Stimulated activated CD4-positive, alpha-beta T cell treated with anti-CD3 and anti-CD28 coated beads, TNF-alpha, amount 100 ng/mL, for 1 hour (primary cell): ENCODE measurements at regions not wholly inside any gene's neighbourhood (a gene's known extent, or its start where the extent isn't known, plus 50 kb on each side); places are given as distances from the start of the nearest gene placed in this dataset.

ENCODE experiments used
- DNase-seq, 3 donors: peaks; one replicate each; pipeline ENCODE4 v3.0.0-alpha.2; 2020; ENCODE audit warnings: low read depth in 3 of 3, low spot score in 1 of 3

DNA sequence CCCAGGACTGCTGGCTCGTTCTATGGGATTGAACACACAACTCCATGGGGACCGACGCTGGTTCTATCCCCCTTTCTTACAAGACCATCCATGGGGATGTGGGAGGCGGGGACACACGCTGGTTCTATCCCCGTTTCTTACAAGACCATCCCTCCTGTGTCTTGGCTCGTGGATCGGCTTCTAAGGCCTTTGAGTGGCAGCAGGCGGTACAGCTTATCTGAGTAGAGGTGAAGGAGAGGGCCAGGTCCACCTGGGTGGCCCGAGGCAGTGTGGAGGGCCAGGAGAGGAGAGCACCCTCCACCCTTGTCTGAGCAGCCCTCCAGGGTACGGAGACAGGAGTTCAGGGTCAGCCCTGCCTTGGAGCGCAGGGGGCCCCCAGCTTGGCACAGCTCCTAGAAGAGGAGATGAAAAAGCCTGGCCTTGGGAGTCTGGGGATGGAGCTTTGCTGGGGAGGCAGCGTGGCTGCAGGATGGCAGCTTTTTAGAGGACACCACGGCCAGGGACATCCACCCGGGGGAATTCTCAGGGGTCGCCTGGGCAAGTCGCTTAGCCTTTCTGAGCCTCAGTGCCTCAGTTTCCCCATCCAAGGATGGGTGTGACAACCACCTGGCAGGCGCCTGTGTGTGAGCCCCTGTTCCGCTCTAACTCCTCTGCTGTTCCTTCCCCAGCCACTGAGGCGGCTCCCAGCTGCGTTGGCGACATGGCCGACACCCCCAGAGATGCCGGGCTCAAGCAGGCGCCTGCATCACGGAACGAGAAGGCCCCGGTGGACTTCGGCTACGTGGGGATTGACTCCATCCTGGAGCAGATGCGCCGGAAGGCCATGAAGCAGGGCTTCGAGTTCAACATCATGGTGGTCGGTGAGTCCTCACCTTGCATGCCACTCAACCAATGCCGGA is 341.0 kb downstream of the SEC14L1 start:
- no peak for DNase-seq

DNA sequence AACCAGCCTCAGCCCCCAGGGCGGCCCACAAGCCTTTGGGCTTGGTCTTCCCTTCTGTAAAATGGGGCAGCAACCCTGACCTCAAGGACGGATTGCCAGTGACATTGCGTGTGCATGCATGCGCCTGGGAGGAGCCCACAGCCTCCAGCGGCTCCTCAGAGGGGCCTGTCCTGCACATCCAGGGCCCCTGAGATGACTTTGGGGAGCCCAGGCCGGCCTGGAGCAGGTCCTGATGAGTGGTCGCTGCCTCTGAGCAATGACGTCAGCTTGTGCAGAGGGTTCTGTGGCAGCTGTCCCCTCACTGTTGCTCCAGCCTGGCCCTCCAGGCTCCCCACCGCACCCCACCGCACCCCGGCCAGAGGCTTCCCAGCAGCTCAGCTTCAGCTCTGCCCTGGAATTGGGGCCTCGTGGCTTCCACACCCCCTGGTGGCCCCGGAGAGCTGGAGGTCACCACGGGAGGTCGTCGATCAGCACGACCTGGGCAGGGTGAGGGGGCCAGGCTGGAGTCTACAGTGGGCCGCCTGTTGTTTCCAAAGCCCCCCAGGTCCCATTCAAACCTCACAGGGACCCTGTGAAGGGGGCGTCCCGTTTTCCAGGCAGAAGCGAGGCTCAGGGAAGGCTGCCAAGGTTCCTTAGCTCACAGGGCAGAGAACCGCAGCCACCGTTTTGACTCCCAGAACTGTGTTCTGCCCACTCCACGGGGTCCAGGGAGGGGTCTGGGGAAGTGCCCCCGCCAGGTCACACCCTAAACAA is 341.8 kb downstream of the SEC14L1 start:
- DNase-seq, result no peak

DNA sequence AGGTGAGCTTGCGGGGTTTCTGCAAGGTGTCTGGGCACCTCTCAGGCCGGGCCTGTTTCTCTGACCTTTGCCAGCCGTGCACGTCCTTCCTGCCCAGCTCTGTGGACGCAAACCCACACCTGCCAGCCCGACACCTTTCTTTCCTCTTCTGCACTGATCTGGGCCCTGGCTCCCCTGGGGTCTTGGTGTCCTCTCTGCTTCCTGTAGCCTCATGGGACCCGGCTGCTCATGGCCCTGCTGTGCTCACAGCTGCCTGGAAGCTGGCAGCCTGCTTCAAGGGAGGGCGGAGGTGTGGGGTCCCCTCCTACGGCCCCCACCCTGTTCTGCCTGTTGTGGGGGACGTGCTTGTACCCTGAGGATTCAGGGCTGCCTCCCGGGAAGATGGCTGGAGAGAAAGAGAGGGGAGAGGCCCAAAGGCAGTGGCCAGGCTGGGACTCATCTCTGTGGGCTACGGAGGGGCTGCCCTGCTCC is 342.4 kb downstream of the SEC14L1 start:
- no peak for DNase-seq

GRCh38 chr17:77484111-77484510 is 343.3 kb downstream of the SEC14L1 start:
- DNase-seq, result no peak

GRCh38 chr17:77485089-77485833 is 344.5 kb downstream of the SEC14L1 start:
- no peak for DNase-seq

DNA sequence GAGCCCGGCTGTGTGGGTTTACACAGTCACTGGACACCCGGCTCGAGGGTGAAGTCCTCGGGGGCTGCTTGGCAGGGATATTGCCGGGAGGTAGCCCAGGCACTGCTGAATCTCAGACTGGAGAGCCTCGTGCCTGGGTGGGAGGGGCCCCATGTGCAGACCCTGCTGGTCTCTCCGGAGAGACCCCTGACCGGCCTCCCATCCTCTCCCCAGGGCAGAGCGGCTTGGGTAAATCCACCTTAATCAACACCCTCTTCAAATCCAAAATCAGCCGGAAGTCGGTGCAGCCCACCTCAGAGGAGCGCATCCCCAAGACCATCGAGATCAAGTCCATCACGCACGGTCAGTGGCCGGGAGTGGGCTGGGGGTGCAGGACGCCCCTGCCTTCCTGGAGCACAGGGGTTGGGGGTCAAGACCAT is 346.5 kb downstream of the SEC14L1 start:
- DNase-seq, result no peak

GRCh38 chr17:77487677-77488530 is 347.1 kb downstream of the SEC14L1 start:
- no peak for DNase-seq

DNA sequence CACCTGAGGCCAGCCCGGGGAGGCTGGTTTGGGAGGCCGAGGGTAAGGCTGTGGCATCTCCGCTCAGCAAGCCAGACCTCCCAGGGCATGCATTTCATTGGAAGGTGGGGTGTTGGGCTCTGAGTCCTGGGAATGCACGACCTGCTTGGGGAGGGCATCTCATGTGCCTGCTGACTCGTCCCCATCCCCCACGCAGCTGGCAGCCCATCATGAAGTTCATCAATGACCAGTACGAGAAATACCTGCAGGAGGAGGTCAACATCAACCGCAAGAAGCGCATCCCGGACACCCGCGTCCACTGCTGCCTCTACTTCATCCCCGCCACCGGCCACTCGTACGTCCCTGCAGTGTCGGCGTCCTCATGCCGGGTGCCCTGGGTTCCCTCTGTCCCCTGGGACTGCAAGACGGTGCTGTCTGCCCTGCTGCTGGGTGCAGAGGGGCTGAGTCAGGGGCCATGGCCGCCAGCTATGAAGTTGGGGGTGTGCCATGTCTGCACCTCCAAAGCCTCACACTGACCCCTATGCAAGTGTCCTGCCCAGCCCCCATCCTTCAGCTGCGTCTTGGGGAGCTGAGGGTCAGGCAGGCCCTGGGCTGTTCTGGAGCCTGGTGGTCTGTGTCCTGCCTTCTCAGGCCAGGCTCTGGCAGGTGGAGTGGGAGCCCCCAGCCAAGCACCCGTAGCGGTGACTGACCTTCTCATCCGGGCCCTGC is 347.9 kb downstream of the SEC14L1 start:
- no peak for DNase-seq

GRCh38 chr17:77489239-77489892 is 348.6 kb downstream of the SEC14L1 start:
- no peak for DNase-seq

DNA sequence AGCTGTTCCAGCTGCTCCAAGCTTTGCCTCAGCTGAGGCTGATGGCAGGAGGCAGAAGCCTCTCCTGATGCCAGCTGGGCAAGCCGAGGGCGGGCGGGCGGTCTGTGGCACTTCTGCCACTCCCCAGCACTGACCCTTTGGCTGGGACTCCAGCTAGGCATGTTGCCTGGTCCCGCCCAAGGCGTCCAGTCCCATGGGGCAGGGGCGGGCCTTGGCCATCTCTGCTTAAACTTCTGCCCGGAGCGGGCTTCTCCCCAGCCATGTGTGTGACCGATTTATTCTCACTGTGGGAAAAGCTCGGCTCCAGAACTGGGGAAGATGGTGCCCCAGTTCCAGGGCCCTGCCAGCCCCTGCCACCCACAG is 349.1 kb downstream of the SEC14L1 start:
- no peak for DNase-seq

DNA sequence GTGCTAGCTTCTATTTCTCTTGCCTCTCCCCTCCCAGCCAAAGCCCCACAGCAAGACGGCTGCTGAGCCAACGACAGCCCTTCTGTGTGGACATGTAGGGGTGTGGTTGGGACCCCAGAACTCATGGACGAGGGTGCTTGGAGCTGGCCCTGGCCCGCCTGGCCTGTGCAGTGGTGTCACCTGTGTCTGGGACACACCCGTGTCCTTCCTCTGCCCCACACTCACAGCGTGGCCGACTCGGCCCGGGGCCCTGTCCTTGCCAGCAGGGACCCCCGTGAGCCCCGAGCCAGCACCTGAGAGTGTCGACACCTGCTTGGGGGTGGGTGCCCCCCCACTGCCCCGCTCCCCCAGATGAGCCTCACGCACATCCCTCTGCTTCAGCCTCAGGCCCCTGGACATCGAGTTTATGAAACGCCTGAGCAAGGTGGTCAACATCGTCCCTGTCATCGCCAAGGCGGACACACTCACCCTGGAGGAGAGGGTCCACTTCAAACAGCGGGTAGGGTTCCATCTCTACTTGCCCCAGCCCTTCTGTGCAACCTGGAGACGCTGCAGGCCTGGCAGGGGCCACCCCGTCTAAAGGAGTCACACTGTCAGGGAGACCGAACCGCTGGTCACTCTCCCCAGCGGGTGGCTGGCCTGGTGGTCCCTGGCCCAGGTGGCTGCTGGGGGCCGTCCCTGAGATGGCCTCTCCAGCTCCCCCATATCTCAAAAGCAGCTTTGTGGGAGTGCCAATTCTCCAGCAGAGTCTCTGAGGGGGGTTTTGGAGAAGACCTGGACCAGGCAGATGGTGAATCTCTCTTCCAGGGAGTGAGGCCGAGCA is 349.8 kb downstream of the SEC14L1 start:
- no peak for DNase-seq

DNA sequence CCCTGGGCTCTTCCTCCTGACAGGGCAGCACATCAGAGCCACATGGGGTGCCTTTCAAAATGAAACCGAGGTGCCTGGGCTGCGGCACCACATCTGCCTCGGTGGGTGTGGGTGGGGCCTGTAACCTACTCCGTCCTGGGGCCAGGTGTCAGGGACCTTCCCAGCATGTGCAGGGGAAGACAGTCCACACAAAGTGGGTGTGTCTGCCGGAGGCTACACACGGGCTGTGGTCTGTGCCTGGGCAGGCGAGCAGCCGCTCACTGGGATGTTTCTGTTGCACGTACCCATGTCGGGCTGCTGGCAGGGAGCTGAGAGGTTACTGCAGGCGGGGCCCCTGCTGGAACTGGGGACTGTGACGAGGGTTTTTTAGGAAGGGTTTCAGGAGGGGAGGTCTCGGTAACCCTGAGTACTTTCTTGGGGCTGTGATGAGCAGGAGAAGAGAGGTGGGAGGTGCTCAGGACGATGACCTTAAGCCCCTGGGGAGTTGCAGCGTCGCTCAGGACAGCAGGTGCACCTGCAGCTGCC is 351.2 kb downstream of the SEC14L1 start:
- no peak for DNase-seq

DNA sequence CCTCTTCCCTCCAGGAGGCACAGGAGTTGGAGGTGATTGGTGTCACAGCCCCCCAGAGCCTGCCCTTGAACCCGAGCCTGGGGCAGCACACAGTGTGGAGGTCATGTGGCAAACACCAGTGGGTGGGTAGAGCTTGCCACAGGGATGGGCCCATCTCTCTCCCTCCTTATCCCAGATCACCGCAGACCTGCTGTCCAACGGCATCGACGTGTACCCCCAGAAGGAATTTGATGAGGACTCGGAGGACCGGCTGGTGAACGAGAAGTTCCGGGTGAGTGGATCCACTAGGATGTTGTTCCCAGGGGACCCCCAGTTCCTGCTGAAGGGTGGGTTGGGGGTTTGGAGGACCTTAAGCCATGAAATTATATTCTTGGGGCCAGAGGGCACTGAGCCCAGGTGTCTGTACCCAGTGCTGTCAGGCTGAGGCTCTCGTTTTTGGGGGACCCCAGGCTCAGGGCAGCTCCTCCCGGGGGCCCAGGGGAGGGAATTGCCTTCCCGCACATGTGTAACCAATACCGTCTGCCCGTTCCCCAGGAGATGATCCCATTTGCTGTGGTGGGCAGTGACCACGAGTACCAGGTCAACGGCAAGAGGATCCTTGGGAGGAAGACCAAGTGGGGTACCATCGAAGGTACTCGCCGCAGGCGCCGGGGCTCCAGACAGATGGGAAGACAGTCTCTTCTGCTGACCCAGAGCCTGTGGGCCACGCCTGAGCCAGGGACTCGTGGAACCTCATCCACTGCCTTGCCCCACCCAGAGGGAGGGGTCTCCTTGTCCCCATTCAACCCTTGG is 351.9 kb downstream of the SEC14L1 start:
- no peak for DNase-seq

DNA sequence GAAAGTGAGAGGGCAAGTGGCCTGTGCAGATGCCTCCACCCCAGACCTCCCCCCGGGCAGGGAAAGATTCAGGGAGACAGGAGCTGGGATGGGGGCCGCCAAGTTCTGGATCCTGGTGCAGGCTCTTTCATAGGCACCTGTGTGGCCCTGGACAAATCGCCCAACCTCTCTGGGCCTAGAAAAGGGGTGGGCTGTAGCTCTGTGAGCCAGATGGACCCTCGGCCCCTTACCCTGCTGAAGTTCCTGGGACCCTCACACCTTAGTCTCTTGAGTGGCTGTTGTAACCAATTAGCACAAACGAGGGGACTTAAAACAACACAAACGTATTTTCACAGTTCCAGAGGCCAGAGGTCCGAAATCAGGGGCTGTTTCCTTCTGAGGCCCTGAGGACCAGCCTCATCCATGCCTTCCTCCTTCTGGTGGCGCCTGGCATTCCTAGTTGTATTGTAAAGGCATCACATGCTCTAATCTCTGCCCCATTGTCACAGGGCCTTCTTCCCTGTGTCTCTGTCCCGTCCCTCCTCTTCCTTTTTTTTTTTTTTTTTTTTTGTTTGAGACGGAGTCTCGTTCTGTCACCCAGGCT is 352.6 kb downstream of the SEC14L1 start:
- no peak for DNase-seq

GRCh38 chr17:77493901-77494663 is 353.3 kb downstream of the SEC14L1 start:
- no peak for DNase-seq

DNA sequence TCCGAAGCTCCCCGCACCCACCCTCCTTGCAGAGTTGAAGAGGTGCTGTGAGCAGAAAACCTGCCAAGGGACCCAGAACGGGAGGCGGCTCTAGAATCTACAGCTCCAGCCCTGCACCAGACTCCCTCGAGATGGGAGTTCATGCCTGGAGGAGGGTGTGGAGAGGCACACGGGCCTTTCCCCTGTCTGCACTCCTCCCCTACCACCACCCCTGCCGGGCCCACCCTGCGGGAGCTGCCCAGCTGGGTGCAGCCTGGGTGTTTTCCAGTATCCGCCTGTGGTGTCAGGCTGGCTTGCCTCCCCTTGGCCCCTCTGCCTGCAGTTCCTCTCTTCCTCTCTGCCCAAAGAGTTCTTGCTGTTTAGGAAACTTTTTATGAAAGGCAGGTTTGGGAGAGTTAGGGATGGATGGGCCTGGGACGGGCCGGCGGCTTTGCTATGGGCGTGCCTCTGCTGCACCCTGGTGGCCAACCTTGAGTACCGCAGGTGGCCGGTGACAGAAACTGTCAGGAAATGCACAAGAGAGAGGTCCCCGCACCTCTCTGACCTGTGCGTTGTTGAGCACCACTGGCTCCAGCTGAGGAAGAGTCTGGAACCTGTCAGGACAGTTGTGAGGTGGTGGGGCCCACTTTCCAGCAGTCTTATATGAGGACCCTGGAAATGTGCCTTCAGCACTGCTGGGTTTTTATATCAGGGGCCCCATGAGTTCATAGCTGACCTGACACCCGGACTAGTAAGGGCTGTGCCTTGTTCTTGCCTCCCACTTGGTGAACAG is 354.1 kb downstream of the SEC14L1 start:
- peak in 2 of 3 donors; percentile 57 to 70 for DNase-seq
